ENCODE measurements at regions not wholly inside any gene's neighbourhood (a gene's known extent, or its start where the extent isn't known, plus 50 kb on each side); places are given as distances from the start of the nearest gene placed in this dataset.

- H3K79me2 ChIP-seq (ENCODE audit: insufficient read depth, low read length) = 0 out of 2 replicates have a peak, but pooled peaks cover 1% of the 10 kb centered on the region
- H3K9me3 ChIP-seq (ENCODE audit: control insufficient read depth, low read depth, low read length) = no peaks in the 10 kb centered on the region
- no peaks in the 10 kb centered on the region for H3K9me3 Mint-ChIP-seq
- H3K56ac ChIP-seq (ENCODE audit: insufficient read length, low read depth, low read length) = no peak overlapping the region
- H3K4me3 Mint-ChIP-seq = no peak overlapping the region
- no CpG with 5 or more reads among the region's 6 CpGs for WGBS (ENCODE audit: extremely low coverage, insufficient read length, low lambda C conversion rate)
- TF ChIP-seq, protein P1, sequence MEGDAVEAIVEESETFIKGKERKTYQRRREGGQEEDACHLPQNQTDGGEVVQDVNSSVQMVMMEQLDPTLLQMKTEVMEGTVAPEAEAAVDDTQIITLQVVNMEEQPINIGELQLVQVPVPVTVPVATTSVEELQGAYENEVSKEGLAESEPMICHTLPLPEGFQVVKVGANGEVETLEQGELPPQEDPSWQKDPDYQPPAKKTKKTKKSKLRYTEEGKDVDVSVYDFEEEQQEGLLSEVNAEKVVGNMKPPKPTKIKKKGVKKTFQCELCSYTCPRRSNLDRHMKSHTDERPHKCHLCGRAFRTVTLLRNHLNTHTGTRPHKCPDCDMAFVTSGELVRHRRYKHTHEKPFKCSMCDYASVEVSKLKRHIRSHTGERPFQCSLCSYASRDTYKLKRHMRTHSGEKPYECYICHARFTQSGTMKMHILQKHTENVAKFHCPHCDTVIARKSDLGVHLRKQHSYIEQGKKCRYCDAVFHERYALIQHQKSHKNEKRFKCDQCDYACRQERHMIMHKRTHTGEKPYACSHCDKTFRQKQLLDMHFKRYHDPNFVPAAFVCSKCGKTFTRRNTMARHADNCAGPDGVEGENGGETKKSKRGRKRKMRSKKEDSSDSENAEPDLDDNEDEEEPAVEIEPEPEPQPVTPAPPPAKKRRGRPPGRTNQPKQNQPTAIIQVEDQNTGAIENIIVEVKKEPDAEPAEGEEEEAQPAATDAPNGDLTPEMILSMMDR (conservative IDR thresholded peaks at IDR 0.05) = no peak
- no peak overlapping the region for H2AK5ac ChIP-seq (ENCODE audit: insufficient read length, low read length)
- H3K27me3 Mint-ChIP-seq (ENCODE audit: low read depth) = no peaks in the 10 kb centered on the region
- H2BK120ac ChIP-seq (ENCODE audit: low read depth, low read length, poor library complexity, severe bottlenecking) = no peak overlapping the region
- no peak overlapping the region for H2AFZ ChIP-seq (ENCODE audit: low read length)
- H4K91ac ChIP-seq (ENCODE audit: insufficient read length, low read depth, low read length) = no peak overlapping the region
- no peak overlapping the region for H4K5ac ChIP-seq (ENCODE audit: insufficient read length, low read depth, low read length)
- H3K27ac Mint-ChIP-seq = no peak overlapping the region
- H3K23ac ChIP-seq (ENCODE audit: insufficient read length, low read depth, low read length) = no peak overlapping the region
- H3K4me2 ChIP-seq (ENCODE audit: insufficient read depth, insufficient read length, low read length) = no peak overlapping the region
- no peak overlapping the region for H2BK15ac ChIP-seq (ENCODE audit: low read depth, low read length)
- no peaks in the 10 kb centered on the region for H3K23me2 ChIP-seq (ENCODE audit: insufficient read length, low read depth, low read length, poor library complexity, severe bottlenecking)
- no peak overlapping the region for H3K9ac ChIP-seq (ENCODE audit: extremely low read depth, insufficient read length, low read length)
- H2BK12ac ChIP-seq (ENCODE audit: insufficient read length, low read depth, low read length) = no peak overlapping the region
- H3K18ac ChIP-seq (ENCODE audit: insufficient read length, low read depth, low read length) = no peak overlapping the region
- no peaks in the 10 kb centered on the region for H3K4me1 ChIP-seq (ENCODE audit: insufficient read depth, low read length)
- H2BK20ac ChIP-seq (ENCODE audit: low read depth, low read length, poor library complexity, severe bottlenecking) = no peak overlapping the region
- no peak overlapping the region for H3K14ac ChIP-seq (ENCODE audit: insufficient read depth, low read length)
- no peak for DNase-seq
- H3K79me1 ChIP-seq (ENCODE audit: insufficient read depth, low read depth, low read length, poor library complexity, severe bottlenecking) = no peaks in the 10 kb centered on the region
- H3K4me1 Mint-ChIP-seq = no peaks in the 10 kb centered on the region
- H3T11ph ChIP-seq (ENCODE audit: low read length) = no peak overlapping the region
- no peak overlapping the region for H4K8ac ChIP-seq (replicated peaks; ENCODE audit: insufficient read length, low read depth, low read length)
- no peaks in the 10 kb centered on the region for H3K27me3 ChIP-seq (ENCODE audit: insufficient read depth, low read length)
- H4K20me1 ChIP-seq (ENCODE audit: control insufficient read depth, insufficient read depth, insufficient read length) = no peaks in the 10 kb centered on the region
- no peak overlapping the region for H2BK5ac ChIP-seq (ENCODE audit: insufficient read length, low read length)
- H3K36me3 Mint-ChIP-seq (ENCODE audit: insufficient read depth in 1 of 3, low read depth in 3 of 3) = no peaks in the 10 kb centered on the region
- no peak overlapping the region for H3K27ac ChIP-seq (ENCODE audit: insufficient read length, low read depth, low read length)
- no peak overlapping the region for H3K4ac ChIP-seq (ENCODE audit: low read depth, low read length)
Measured at GRCh38 chr2:6498841-6499240, 366.9 kb downstream of the CMPK2 start.

All from H9 (cell line).